GM12875 (cell line): ENCODE measurements at regions not wholly inside any gene's neighbourhood (a gene's known extent, or its start where the extent isn't known, plus 50 kb on each side); places are given as distances from the start of the nearest gene placed in this dataset.

ENCODE experiments used
- H3K4me3 ChIP-seq: one replicate; pipeline ENCODE4 v1.5.1; 2011; ENCODE audit warnings: low read depth, low read length, control low read depth
- TF ChIP-seq, protein P1 (sequence below): IDR thresholded peaks from 2 replicates; pipeline ENCODE4 v1.5.1; 2011; ENCODE audit warnings: low read depth, mild to moderate bottlenecking, control low read depth, inconsistent platforms, low read length, moderate library complexity, borderline replicate concordance; ENCODE audit not compliant: insufficient read depth

DNA sequence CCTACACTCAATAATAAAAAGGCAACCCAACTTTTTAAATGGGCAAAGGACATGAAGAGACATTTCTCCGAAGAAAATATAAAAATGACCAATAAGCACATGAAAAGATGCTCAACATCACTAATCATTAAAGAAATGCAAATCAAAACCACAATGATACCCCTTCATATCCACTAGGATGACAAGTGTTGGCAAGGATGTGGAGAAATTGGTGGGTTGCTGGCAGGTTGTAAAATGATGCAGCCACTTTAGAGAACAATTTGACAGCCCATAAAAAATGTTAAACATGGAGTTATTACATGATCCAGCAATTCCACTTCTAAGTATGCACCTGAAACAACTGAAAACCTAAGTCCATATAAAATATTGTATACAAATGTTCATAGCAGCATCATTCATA lies 73.2 kb upstream of the LMO2 start:
- TF ChIP-seq, protein P1, sequence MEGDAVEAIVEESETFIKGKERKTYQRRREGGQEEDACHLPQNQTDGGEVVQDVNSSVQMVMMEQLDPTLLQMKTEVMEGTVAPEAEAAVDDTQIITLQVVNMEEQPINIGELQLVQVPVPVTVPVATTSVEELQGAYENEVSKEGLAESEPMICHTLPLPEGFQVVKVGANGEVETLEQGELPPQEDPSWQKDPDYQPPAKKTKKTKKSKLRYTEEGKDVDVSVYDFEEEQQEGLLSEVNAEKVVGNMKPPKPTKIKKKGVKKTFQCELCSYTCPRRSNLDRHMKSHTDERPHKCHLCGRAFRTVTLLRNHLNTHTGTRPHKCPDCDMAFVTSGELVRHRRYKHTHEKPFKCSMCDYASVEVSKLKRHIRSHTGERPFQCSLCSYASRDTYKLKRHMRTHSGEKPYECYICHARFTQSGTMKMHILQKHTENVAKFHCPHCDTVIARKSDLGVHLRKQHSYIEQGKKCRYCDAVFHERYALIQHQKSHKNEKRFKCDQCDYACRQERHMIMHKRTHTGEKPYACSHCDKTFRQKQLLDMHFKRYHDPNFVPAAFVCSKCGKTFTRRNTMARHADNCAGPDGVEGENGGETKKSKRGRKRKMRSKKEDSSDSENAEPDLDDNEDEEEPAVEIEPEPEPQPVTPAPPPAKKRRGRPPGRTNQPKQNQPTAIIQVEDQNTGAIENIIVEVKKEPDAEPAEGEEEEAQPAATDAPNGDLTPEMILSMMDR: no peak
- H3K4me3 ChIP-seq: no peak overlapping the region

DNA sequence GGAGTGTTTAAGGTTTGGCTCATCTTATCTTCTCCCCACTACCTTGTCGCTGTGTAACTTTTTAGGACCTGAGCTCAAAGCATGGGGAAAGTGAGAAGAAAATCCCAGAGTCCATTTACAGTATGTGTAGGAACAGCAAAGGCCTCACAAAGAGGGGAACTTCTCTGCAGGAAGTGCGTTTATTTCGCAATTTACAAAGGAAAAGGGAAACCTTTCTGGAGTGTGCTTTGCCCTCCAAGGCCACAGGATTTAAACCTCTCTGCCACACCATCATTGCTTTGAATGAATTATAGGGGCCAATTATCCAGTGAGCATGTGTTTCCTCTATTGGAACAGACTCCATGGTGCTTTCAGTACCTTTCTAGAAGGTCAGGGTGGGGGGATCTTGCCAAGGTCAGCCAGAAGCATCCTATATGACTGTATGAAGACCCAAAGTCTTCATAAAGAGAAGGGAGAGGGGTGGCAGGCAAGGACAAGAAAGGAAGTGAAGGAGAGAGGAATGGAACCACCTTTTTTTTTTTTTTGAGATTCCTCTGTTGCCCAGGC lies 68.1 kb upstream of the LMO2 start:
- TF ChIP-seq, protein P1: no peak
- no peak overlapping the region for H3K4me3 ChIP-seq

DNA sequence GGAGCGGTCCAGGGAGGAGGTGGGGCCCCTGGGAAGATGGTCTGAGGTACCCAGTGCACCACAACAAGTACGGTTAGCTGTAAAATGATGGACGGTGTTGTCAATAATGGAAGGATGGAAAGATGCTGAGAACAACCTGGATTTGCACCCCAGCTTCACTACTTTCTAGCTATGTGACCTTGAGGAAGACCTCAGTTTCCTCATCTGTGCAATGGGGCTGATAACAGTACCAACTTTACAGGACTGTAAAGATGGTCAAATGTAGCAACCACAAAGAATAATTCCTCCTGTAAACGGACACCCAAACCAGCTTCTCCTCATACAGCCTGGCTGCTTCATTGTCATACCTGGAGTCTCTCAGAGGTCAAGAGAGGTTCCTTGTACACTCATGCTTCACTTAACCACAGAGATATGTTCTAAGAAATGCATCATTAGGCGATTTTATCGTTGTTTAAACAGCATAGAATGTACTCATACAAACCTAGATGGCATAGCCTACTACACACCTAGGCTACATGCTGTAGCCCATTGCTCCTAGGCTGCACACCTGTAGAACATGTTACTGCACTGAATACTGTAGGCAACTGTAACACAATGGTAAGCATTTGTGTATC lies 65.5 kb upstream of the LMO2 start:
- H3K4me3 ChIP-seq: no peak overlapping the region
- TF ChIP-seq, protein P1: no peak

DNA sequence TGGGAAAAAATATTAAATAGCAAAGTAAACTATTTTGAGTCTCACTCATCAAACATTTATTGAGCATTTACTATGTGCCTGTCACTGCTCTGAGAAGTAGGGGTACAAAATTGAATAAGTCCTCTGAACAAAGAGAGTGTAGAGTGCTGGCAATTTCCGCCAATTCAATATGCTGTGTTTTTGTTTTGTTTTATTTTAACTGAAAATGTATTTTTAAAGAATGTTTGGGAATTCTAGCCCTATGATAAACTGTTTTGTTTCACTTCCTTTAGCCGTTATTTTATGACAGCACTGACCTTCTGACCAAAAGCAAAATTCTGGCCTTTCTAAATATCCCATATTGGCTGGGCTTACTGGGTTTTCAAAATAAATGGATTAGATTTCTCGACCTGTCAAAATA lies 64.7 kb upstream of the LMO2 start:
- TF ChIP-seq, protein P1: no peak

DNA sequence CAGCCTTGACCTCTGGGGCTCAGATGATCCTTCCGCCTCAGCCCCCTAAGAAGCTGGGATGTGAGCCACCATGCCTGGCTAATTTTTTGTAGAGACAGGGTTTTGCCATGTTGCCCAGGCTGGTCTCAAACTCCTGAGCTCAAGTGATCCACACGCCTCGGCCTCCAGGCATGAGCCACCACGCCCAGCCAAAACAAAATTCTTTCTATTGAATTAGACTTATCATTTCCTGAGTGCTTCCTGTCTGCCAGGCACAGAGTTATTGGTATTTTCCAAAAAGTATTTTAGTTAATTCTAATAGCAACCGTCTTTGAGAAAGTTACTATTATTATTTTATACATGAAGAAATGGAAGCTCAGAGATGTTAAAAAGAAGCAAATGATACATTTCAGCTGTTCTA lies 61.4 kb upstream of the LMO2 start:
- TF ChIP-seq, protein P1: no peak
- H3K4me3 ChIP-seq: no peak overlapping the region

More for the DNA sequence above, 64.7 kb upstream of the LMO2 start:
- no peak overlapping the region for H3K4me3 ChIP-seq

DNA sequence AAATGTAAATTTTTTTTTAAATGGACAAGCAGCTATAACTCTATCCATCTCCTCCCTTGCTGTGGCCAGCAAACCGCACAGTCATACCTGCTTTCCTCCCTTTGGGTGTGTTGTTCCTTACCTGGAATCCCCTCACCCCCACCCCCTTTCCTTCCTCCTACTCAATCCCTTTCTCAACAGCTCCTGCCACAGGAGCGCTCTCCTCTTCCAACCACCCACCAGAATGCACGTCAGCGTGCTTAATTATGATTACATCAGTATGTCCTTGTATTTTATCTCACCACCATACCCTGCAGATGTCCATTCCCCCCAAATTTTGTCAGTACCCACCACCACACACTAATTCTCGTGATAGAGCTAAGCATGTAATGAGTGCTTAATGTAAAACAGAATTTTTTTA lies 60.9 kb upstream of the LMO2 start:
- H3K4me3 ChIP-seq: no peak overlapping the region
- TF ChIP-seq, protein P1: no peak

DNA sequence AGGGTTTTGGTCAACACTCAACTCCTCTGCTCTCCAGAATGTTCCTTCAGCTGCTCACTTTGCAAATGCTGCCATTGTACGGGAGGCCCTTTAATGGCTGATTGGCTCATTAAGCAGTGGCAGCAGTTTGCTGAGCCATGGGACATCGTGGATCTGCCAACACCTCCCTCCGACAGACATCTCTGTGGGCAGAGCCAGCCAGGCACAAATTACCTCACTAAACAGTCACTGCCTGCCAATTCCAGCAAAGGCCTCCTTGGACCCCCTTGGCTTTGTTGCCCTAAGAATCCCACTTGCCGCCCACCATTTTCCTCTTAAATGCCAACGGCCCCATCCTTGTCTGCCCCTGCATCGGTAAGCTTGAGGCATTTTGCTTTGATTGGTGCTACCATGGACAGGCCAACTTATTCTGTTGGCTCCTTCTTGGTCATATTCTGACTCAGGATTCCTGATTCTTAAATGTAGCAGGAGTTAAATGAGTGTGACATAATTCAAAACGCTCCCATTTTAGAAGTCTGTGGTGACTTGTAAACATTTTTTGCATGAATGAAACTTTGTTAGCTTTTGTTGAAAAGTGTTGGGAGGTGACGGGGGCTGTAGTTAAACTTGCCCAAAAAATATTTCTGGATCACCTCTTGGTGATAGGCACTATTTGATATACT lies 57.5 kb upstream of the LMO2 start:
- TF ChIP-seq, protein P1: no peak
- no peak overlapping the region for H3K4me3 ChIP-seq
